ENCODE measurements at regions not wholly inside any gene's neighbourhood (a gene's known extent, or its start where the extent isn't known, plus 50 kb on each side); places are given as distances from the start of the nearest gene placed in this dataset.

GRCh38 chr15:69854001-69854400 lies 243.7 kb downstream of the TLE3 start:
- TF ChIP-seq POLR2AphosphoS5 (IDR thresholded peaks at IDR 0.05): no peak
- TF ChIP-seq CTCF (IDR thresholded peaks at IDR 0.05): no peak

Measured in gastroesophageal sphincter (tissue), 3 donors.